H1 (cell line): ENCODE measurements at regions not wholly inside any gene's neighbourhood (a gene's known extent, or its start where the extent isn't known, plus 50 kb on each side); places are given as distances from the start of the nearest gene placed in this dataset.
"Not testable (repeated sequence)": the region's sequence is repeated elsewhere in the genome, so short reads cannot be mapped to it uniquely, and the experiment has no call there.

Source experiments
- CTCF ChIA-PET: fragments of 300-600 bp; sonication (Branson Sonifier 250); formaldehyde crosslinking; loops from one replicate; lab custom pipeline; 2021; ENCODE audit not compliant: partially characterized antibody; lab: Charles Lee
- POLR2A ChIA-PET: fragments of 300-600 bp; sonication (Branson Sonifier 250); formaldehyde crosslinking; loops from one replicate; lab custom pipeline; 2021; ENCODE audit warnings: inconsistent platforms; ENCODE audit not compliant: partially characterized antibody; lab: Charles Lee
- DNase-seq, 2 experiments: peaks; one replicate each; pipeline versions ENCODE4 v3.0.0 to v3.0.0-alpha.2; 2010 to 2022; ENCODE audit warnings: low spot score in 2 of 2, low read depth in 1 of 2, mixed read lengths in 1 of 2
- FAIRE-seq: peaks from 2 replicates; lab custom pipeline; 2011; peaks lifted over from hg19 to GRCh38; lab: Jason Lieb, UNC
- H2AFZ ChIP-seq: 2 replicates; pipeline ENCODE4 v1.8.1; 2012; ENCODE audit warnings: low read length, inconsistent platforms
- H2AK5ac ChIP-seq: 2 replicates; pipeline ENCODE4 v1.6.1; 2013; ENCODE audit warnings: low read depth, low read length
- H2BK120ac ChIP-seq: replicated peaks from 2 replicates; pipeline ENCODE3; 2013; ENCODE audit warnings: low read depth, low read length, inconsistent platforms
- H2BK12ac ChIP-seq: 2 replicates; pipeline ENCODE4 v1.6.1; 2013; ENCODE audit warnings: low read depth, low read length
- H2BK15ac ChIP-seq: 2 replicates; pipeline ENCODE4 v1.6.1; 2013; ENCODE audit warnings: low read length
- H2BK20ac ChIP-seq: 2 replicates; pipeline ENCODE4 v1.6.1; 2013; ENCODE audit warnings: low read length
- H2BK5ac ChIP-seq: 2 replicates; pipeline ENCODE4 v1.6.1; 2013; ENCODE audit warnings: low read depth, low read length
- H3K14ac ChIP-seq: 2 replicates; pipeline ENCODE4 v1.6.1; 2013; ENCODE audit warnings: inconsistent platforms; ENCODE audit not compliant: insufficient read length
- H3K18ac ChIP-seq: 2 replicates; pipeline ENCODE4 v1.6.1; 2013; ENCODE audit warnings: low read length; ENCODE audit errors: extremely low read depth
- H3K23ac ChIP-seq: 2 replicates; pipeline ENCODE4 v1.6.1; 2013; ENCODE audit warnings: inconsistent platforms; ENCODE audit not compliant: insufficient read length
- H3K23me2 ChIP-seq: 2 replicates; pipeline ENCODE4 v1.6.1; 2013; ENCODE audit warnings: low read depth, low read length
- H3K27ac ChIP-seq: 2 replicates; pipeline ENCODE4 v1.6.1; 2011; ENCODE audit warnings: low read depth, low read length, inconsistent platforms
- H3K27me3 ChIP-seq, 4 experiments: replicated peaks in 1 of 4; 1 replicate in 1 of 4; 2 replicates in 3 of 4; pipeline versions ENCODE4 v1.6.1 to v1.8.1; 2011 to 2013; ENCODE audit warnings: low read length in 3 of 4, mild to moderate bottlenecking in 3 of 4, inconsistent platforms in 2 of 4, mixed read lengths in 2 of 4, moderate library complexity in 1 of 4; ENCODE audit not compliant: control insufficient read depth in 3 of 4, insufficient read depth in 3 of 4; ENCODE audit errors: extremely low read depth in 1 of 4
- H3K36me3 ChIP-seq, 4 experiments: 2 replicates each; pipeline versions ENCODE4 v1.6.1 to v1.8.1; 2011 to 2013; ENCODE audit warnings: mild to moderate bottlenecking in 4 of 4, low read length in 3 of 4, moderate library complexity in 2 of 4, control low read depth in 1 of 4, inconsistent platforms in 1 of 4; ENCODE audit not compliant: insufficient read depth in 4 of 4, control insufficient read depth in 2 of 4
- H3K4ac ChIP-seq: replicated peaks from 2 replicates; pipeline ENCODE3; 2013; ENCODE audit warnings: low read length, low read depth, mixed read lengths, inconsistent platforms; ENCODE audit not compliant: insufficient read length
- H3K4me1 ChIP-seq, 4 experiments: replicated peaks in 1 of 4; 1 replicate in 1 of 4; 2 replicates in 3 of 4; pipeline versions ENCODE4 v1.6.1 to v1.8.1; 2011 to 2013; ENCODE audit warnings: low read length in 3 of 4, inconsistent platforms in 2 of 4, mixed read lengths in 1 of 4; ENCODE audit not compliant: insufficient read depth in 4 of 4, control insufficient read depth in 3 of 4
- H3K4me2 ChIP-seq, 2 experiments: 2 replicates each; pipeline versions ENCODE4 v1.6.1 to v1.8.1; 2011 to 2013; ENCODE audit warnings: low read depth in 2 of 2, low read length in 2 of 2, control low read depth in 1 of 2, inconsistent platforms in 1 of 2, mild to moderate bottlenecking in 1 of 2; ENCODE audit not compliant: insufficient read depth in 1 of 2
- H3K4me3 ChIP-seq, 4 experiments: fragments of 200-600, 300-600 bp in 1 of 4; sonication (generic), shearing (Covaris generic), sonication (Bioruptor Twin) in 1 of 4; 2 replicates each; pipeline versions ENCODE4 v1.5.1 to v1.8.1; 2011 to 2016; ENCODE audit warnings: low read length in 4 of 4, low read depth in 3 of 4, control low read depth in 2 of 4, inconsistent platforms in 2 of 4, mild to moderate bottlenecking in 2 of 4, mixed read lengths in 1 of 4, moderate library complexity in 1 of 4; ENCODE audit not compliant: insufficient read depth in 2 of 4; ENCODE audit errors: extremely low read depth in 1 of 4
- H3K56ac ChIP-seq: replicated peaks from 2 replicates; pipeline ENCODE3; 2013; ENCODE audit warnings: low read depth, mild to moderate bottlenecking, mixed read lengths, low read length, inconsistent platforms; ENCODE audit not compliant: insufficient read length
- H3K79me1 ChIP-seq: 2 replicates; pipeline ENCODE4 v1.6.1; 2013; ENCODE audit warnings: low read depth, low read length, control low read depth
- H3K79me2 ChIP-seq, 2 experiments: 2 replicates each; pipeline versions ENCODE4 v1.6.1 to v1.8.1; 2012 to 2013; ENCODE audit warnings: low read length in 2 of 2, mild to moderate bottlenecking in 2 of 2, inconsistent platforms in 1 of 2; ENCODE audit not compliant: insufficient read depth in 2 of 2, control insufficient read depth in 1 of 2
- H3K9ac ChIP-seq, 4 experiments: replicated peaks in 1 of 4; 1 replicate in 1 of 4; 2 replicates in 3 of 4; pipeline versions ENCODE4 v1.6.1 to v1.8.1; 2011 to 2013; ENCODE audit warnings: low read depth in 3 of 4, low read length in 3 of 4, control low read depth in 2 of 4, mild to moderate bottlenecking in 2 of 4, moderate library complexity in 2 of 4, inconsistent platforms in 1 of 4; ENCODE audit errors: extremely low read depth in 1 of 4
- H3K9me3 ChIP-seq, 2 experiments: 2 replicates each; pipeline versions ENCODE4 v1.6.1 to v1.8.1; 2012 to 2013; ENCODE audit warnings: mild to moderate bottlenecking in 2 of 2, moderate library complexity in 2 of 2, control low read depth in 1 of 2, inconsistent platforms in 1 of 2, low read depth in 1 of 2, low read length in 1 of 2, mixed read lengths in 1 of 2; ENCODE audit not compliant: insufficient read depth in 2 of 2
- H4K20me1 ChIP-seq, 2 experiments: replicated peaks in 1 of 2; 2 replicates each; pipeline versions ENCODE3 to v1.8.1; 2011 to 2013; ENCODE audit warnings: inconsistent platforms in 2 of 2, low read length in 2 of 2, mild to moderate bottlenecking in 1 of 2; ENCODE audit not compliant: insufficient read depth in 2 of 2, control insufficient read depth in 1 of 2
- H4K5ac ChIP-seq: 2 replicates; pipeline ENCODE4 v1.6.1; 2013; ENCODE audit warnings: low read length, low read depth, mixed read lengths, inconsistent platforms; ENCODE audit not compliant: insufficient read length
- H4K8ac ChIP-seq: 2 replicates; pipeline ENCODE4 v1.8.0; 2013; ENCODE audit warnings: mild to moderate bottlenecking, moderate library complexity, low read length, inconsistent platforms; ENCODE audit not compliant: insufficient read depth; ENCODE audit errors: extremely low read depth
- H4K91ac ChIP-seq: replicated peaks from 2 replicates; pipeline ENCODE3; 2013; ENCODE audit warnings: low read length, mixed read lengths, inconsistent platforms; ENCODE audit not compliant: insufficient read length
- TEAD4 ChIP-seq: IDR thresholded peaks from 2 replicates; pipeline ENCODE4 v1.6.1; 2012; ENCODE audit warnings: low read depth, low read length, inconsistent platforms, mixed read lengths
- WGBS, 2 experiments: shearing (Covaris generic) in 1 of 2; methylation state at CpG; one replicate each; pipeline versions ENCODE4 v1.1.6 to v1.1.7; 2013 to 2015; ENCODE audit warnings: low lambda C conversion rate in 2 of 2, mixed read lengths in 2 of 2, inconsistent platforms in 1 of 2, low coverage in 1 of 2, missing lambda C conversion rate in 1 of 2; ENCODE audit not compliant: insufficient replicate concordance in 2 of 2, insufficient coverage in 1 of 2, insufficient read length in 1 of 2; ENCODE audit errors: extremely low coverage in 1 of 2, missing lambda C conversion rate in 1 of 2; 5-methylcytosine and 5-hydroxymethylcytosine counted together

GRCh38 chr7:49033140-49033539 lies 108.8 kb downstream of the CDC14C start:
- H3K9ac ChIP-seq, H3K9me3 ChIP-seq: not testable (repeated sequence)

More at GRCh38 chr7:49033140-49033539, 108.8 kb downstream of the CDC14C start:
- H3K4ac ChIP-seq, POLR2A ChIA-PET: not testable (repeated sequence)
- peaks cover 2 to 12% (median 8%) of the 10 kb centered on the region in 4 experiments; a peak in 4 of 7 replicates for H3K4me1 ChIP-seq
- TF ChIP-seq TEAD4, result peak; percentile 79
- TF ChIP-seq, all 59 proteins: peak for 1; not testable (repeated sequence) for 58
- H4K5ac ChIP-seq, H2BK12ac ChIP-seq, H3K23me2 ChIP-seq, H2BK20ac ChIP-seq, CTCF ChIA-PET, H2AFZ ChIP-seq, H2BK5ac ChIP-seq, H3K4me3 ChIP-seq, H3K56ac ChIP-seq, FAIRE-seq, H4K91ac ChIP-seq, H3K23ac ChIP-seq, H3K36me3 ChIP-seq, H2BK120ac ChIP-seq, H4K20me1 ChIP-seq, H2BK15ac ChIP-seq, H3K14ac ChIP-seq, H3K4me2 ChIP-seq, H3K18ac ChIP-seq, DNase-seq, H3K27me3 ChIP-seq, H3K79me1 ChIP-seq, H3K27ac ChIP-seq, H4K8ac ChIP-seq, H3K79me2 ChIP-seq, H2AK5ac ChIP-seq: not testable (repeated sequence)
- 76% methylated on average over 2 of the region's 2 CpGs; no CpG with 5 or more reads in 1 of the 2 experiments for WGBS, 2 experiments
